BLaER1 treated with 17β-estradiol and CSF1 and Interleukin-3, amounts not matched to agents 10 nM and 100 nM (cell line): ENCODE measurements at regions not wholly inside any gene's neighbourhood (a gene's known extent, or its start where the extent isn't known, plus 50 kb on each side); places are given as distances from the start of the nearest gene placed in this dataset.

Source experiments
- H3K27ac ChIP-seq, 11 experiments: shearing (Covaris generic); formaldehyde crosslinking; 2 replicates each; pipeline ENCODE4 v1.8.1; 2022
- H3K27me3 ChIP-seq, 11 experiments: shearing (Covaris generic); formaldehyde crosslinking; 2 replicates each; pipeline ENCODE4 v1.8.1; 2022
- H3K36me3 ChIP-seq, 11 experiments: shearing (Covaris generic); formaldehyde crosslinking; 2 replicates each; pipeline ENCODE4 v1.8.1; 2022
- H3K4me1 ChIP-seq, 10 experiments: shearing (Covaris generic); formaldehyde crosslinking; 2 replicates each; pipeline ENCODE4 v1.8.1; 2022
- H3K4me2 ChIP-seq, 11 experiments: shearing (Covaris generic); formaldehyde crosslinking; 2 replicates each; pipeline ENCODE4 v1.8.1; 2022
- H3K4me3 ChIP-seq, 10 experiments: shearing (Covaris generic); formaldehyde crosslinking; 2 replicates each; pipeline ENCODE4 v1.8.1; 2022
- H3K9ac ChIP-seq, 11 experiments: shearing (Covaris generic); formaldehyde crosslinking; 2 replicates each; pipeline ENCODE4 v1.8.1; 2022
- H3K9me3 ChIP-seq, 11 experiments: shearing (Covaris generic); formaldehyde crosslinking; replicated peaks in 1 of 11; 2 replicates each; pipeline ENCODE4 v1.8.1; 2022
- H4K20me1 ChIP-seq, 11 experiments: shearing (Covaris generic); formaldehyde crosslinking; 2 replicates each; pipeline ENCODE4 v1.8.1; 2022
- Cebpa-rat ChIP-seq, 11 experiments: shearing (Covaris generic); IDR thresholded peaks; 2 replicates each; pipeline ENCODE4 v1.8.1; 2022

DNA sequence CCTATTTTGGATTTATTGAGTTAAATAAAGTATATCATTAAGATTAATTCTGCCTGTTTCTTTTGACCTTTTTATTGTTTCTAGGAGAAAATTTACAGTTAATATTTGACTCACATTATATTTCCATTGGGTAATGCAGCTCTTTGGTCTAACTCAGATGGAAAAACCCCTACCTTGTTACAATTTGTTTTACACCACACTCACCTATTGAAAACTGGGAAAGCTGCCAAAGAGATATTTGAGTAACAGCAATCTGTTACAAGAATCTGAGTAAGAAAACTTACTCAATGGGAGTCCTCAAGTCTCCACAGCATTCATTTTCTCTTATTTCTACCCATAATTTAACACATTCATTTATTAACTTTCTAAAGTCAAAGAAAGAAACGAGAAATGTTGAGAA lies 108.0 kb upstream of the TLL1 start:
- H3K9ac ChIP-seq: no peak overlapping the region
- H3K9me3 ChIP-seq: no peaks in the 10 kb centered on the region
- H3K27ac ChIP-seq: no peak overlapping the region
- no peaks in the 10 kb centered on the region; a peak in 1 of 22 replicates for H3K27me3 ChIP-seq
- no peak overlapping the region for H3K4me3 ChIP-seq
- no peaks in the 10 kb centered on the region for H3K36me3 ChIP-seq
- H3K4me1 ChIP-seq: no peaks in the 10 kb centered on the region
- TF ChIP-seq Cebpa-rat (IDR thresholded peaks at IDR 0.05): no peak
- no peaks in the 10 kb centered on the region for H4K20me1 ChIP-seq
- no peak overlapping the region for H3K4me2 ChIP-seq

DNA sequence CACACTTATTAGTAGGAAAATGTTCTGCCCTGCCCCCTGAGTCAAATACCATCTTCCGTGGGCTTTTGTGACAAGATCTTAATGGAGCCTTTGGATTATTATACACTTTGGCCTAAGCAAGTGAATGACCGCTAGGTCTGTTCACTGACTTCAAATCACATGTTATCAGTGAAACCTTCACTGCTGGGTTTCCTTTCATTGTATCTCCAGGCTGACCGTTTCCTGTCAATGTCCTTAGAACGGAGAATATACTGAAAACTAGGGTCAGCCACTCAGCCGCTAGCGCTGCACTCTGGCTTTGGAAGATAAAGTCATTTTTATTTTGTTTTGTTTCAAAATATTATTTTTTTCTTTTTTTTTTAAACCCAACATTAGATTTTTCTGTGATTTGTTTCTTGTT lies 107.0 kb upstream of the TLL1 start:
- Histone ChIP-seq H3K9ac (no peak overlapping the region), H3K4me2 (no peak overlapping the region), H3K27ac (no peak overlapping the region)

GRCh38 chr4:165766976-165767375 lies 106.1 kb upstream of the TLL1 start:
- Histone ChIP-seq H3K4me3 (no peak overlapping the region), H3K9ac (no peak overlapping the region), H3K27ac (no peak overlapping the region), H3K9me3 (no peaks in the 10 kb centered on the region), H3K4me1 (no peaks in the 10 kb centered on the region), H3K36me3 (no peaks in the 10 kb centered on the region), H4K20me1 (no peaks in the 10 kb centered on the region), H3K27me3 (no peaks in the 10 kb centered on the region), H3K4me2 (no peak overlapping the region)
- no peak for TF ChIP-seq Cebpa-rat (IDR thresholded peaks at IDR 0.05)

More for the DNA sequence above, 107.0 kb upstream of the TLL1 start:
- no peaks in the 10 kb centered on the region for H3K27me3 ChIP-seq
- no peaks in the 10 kb centered on the region for H3K36me3 ChIP-seq
- no peaks in the 10 kb centered on the region for H4K20me1 ChIP-seq
- H3K9me3 ChIP-seq: no peaks in the 10 kb centered on the region
- H3K4me1 ChIP-seq: no peaks in the 10 kb centered on the region
- H3K4me3 ChIP-seq: no peak overlapping the region
- TF ChIP-seq Cebpa-rat (IDR thresholded peaks at IDR 0.05): no peak

DNA sequence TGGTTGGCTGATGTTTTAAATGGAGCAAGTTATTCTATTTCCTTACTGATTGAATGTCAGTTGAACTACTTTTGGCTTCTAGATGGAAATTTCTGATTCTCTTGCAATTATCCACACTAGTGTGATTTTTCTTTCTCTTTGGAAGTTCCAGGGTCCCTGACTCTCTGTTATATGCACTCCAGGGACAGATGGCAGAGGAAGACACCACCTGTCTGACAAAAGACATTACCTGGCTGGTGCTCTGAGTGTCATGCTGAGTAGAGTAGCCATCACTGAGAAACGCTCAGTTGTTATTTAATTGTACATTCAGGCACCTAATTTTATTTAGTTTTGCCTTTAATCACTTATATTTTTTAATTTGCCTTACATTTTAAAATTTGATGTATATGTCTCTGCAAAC lies 105.4 kb upstream of the TLL1 start:
- H3K9me3 ChIP-seq: no peaks in the 10 kb centered on the region
- TF ChIP-seq Cebpa-rat (IDR thresholded peaks at IDR 0.05): no peak

DNA sequence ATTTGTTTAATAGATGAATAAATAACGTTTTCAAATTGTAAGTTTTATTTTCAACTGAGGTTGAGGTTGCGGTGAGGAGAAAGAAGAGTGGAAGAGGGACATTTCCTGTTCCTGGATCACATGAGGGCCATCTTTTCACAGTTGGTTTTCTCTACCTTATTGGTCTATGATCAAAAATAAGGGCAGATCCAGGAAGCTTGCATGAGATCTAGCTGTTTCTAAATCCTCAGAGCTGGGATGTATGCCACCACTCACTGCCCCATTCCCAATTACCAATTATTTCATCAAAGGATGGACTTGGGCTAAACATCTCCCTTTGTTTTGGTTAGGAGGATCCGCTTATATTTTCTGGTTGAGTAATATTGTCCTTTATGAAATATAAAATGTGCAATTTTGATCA lies 104.8 kb upstream of the TLL1 start:
- Histone ChIP-seq H3K9me3 (no peaks in the 10 kb centered on the region), H3K27me3 (no peaks in the 10 kb centered on the region), H3K4me3 (no peak overlapping the region), H3K4me2 (no peak overlapping the region), H4K20me1 (no peaks in the 10 kb centered on the region), H3K4me1 (no peaks in the 10 kb centered on the region), H3K9ac (no peak overlapping the region), H3K36me3 (no peaks in the 10 kb centered on the region), H3K27ac (no peak overlapping the region)
- no peak for TF ChIP-seq Cebpa-rat (IDR thresholded peaks at IDR 0.05)

More for the DNA sequence above, 105.4 kb upstream of the TLL1 start:
- H3K36me3 ChIP-seq: no peaks in the 10 kb centered on the region
- no peak overlapping the region for H3K4me2 ChIP-seq
- H3K9ac ChIP-seq: no peak overlapping the region
- no peaks in the 10 kb centered on the region for H3K27me3 ChIP-seq
- no peaks in the 10 kb centered on the region for H3K4me1 ChIP-seq
- H3K27ac ChIP-seq: no peak overlapping the region
- H4K20me1 ChIP-seq: no peaks in the 10 kb centered on the region
- H3K4me3 ChIP-seq: no peak overlapping the region

DNA sequence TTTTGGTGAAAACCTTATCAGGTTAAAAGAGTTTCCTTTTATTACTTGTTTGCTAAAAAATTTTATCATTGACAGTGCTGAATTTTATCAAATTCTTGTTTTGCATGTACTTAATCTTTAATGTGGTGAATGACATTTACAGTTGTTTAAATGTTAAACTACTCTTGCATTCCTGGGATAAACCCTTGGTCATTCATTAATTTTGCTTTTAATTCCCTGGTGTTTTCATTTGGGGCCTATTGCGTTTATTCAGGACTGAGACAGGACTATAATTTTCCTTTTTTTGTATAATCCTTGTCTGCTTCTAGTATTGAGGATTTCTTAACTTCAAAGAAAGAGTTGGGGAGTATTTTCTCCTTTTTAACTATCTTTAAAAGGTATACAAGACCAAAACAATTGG lies 98.7 kb upstream of the TLL1 start:
- no peak overlapping the region for H3K27ac ChIP-seq
- peaks cover 0 to 5% (median 0%) of the 10 kb centered on the region in 11 experiments; a peak in 3 of 22 replicates for H3K9me3 ChIP-seq
- no peaks in the 10 kb centered on the region for H3K4me1 ChIP-seq
- no peak overlapping the region for H3K4me2 ChIP-seq
- H3K36me3 ChIP-seq: no peaks in the 10 kb centered on the region
- no peak overlapping the region for H3K4me3 ChIP-seq
- H4K20me1 ChIP-seq: no peaks in the 10 kb centered on the region
- no peak for TF ChIP-seq Cebpa-rat (IDR thresholded peaks at IDR 0.05)
- H3K9ac ChIP-seq: no peak overlapping the region
- H3K27me3 ChIP-seq: no peaks in the 10 kb centered on the region

DNA sequence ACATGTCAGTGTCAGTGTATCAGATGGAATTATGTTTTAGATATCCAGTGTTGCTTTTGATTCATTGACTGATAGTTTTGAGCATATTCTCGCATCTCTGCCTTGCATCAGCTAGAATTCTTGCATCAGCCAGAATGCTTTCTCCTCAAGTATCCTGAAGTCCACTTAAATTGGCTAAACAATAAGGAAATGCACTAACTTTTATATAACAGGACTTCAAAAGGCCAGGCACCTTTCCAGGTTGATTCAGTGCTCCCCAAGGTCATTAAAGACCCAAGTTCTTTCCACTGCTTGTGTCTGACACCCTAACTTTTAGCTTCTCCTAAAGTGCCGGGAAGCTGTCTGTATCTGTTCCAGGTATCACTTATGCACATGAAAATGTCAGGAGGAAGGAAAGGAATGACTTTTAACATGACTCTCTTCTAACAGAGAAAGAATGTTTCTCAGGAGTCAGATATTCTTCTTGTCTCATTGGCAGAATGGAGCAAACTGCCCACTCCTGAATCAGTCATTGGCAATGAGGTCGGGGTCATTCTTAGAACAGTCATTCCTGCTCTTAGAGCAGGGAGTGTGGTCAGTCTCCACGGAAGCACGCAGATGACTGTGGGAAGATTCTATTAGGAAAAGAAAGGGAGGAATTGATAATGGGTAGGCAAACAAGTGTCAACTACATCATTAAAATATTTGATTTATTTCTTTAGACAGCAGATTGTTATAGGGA lies 92.9 kb upstream of the TLL1 start:
- TF ChIP-seq Cebpa-rat (IDR thresholded peaks at IDR 0.05): no peak
- no peaks in the 10 kb centered on the region for H3K27me3 ChIP-seq
- H3K36me3 ChIP-seq: no peaks in the 10 kb centered on the region
- no peak overlapping the region for H3K4me3 ChIP-seq
- no peaks in the 10 kb centered on the region for H3K4me1 ChIP-seq
- no peak overlapping the region for H3K27ac ChIP-seq
- no peak overlapping the region for H3K9ac ChIP-seq
- no peak overlapping the region for H3K4me2 ChIP-seq
- H4K20me1 ChIP-seq: no peaks in the 10 kb centered on the region
- peaks cover 0 to 5% (median 0%) of the 10 kb centered on the region in 11 experiments; a peak in 3 of 22 replicates for H3K9me3 ChIP-seq

- Histone ChIP-seq H3K9me3 (peaks cover 0 to 5% (median 0%) of the 10 kb centered on the region in 11 experiments; a peak in 3 of 22 replicates), H3K27ac (no peak overlapping the region), H3K36me3 (no peaks in the 10 kb centered on the region), H3K4me3 (no peak overlapping the region), H3K4me1 (no peaks in the 10 kb centered on the region), H3K9ac (no peak overlapping the region), H4K20me1 (no peaks in the 10 kb centered on the region), H3K4me2 (no peak overlapping the region), H3K27me3 (no peaks in the 10 kb centered on the region)
- TF ChIP-seq Cebpa-rat (IDR thresholded peaks at IDR 0.05): no peak
Observed at GRCh38 chr4:165780735-165781134, 92.3 kb upstream of the TLL1 start.

DNA sequence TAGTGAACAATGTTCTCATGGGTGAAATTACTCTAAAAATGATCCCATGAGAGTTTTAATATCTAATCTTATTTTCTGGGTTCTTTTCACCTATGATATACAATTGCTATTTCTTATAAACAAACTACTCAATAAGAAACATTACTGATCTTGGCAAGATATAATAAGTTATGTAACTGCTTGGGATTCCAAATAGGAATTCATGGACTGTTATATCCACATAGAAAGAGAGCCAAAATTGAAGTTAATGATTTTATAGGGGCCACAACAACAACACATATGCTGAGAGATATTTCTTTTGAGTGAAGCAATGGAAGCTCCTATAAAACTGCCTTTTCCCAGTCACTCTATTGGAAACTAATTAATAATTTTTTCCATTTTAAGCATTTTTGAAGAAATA lies 90.4 kb upstream of the TLL1 start:
- Histone ChIP-seq H3K27ac (no peak overlapping the region), H4K20me1 (no peaks in the 10 kb centered on the region), H3K4me3 (no peak overlapping the region), H3K9ac (no peak overlapping the region), H3K4me2 (no peak overlapping the region), H3K9me3 (peaks cover 0 to 1% (median 0%) of the 10 kb centered on the region in 11 experiments; a peak in 2 of 22 replicates), H3K4me1 (no peaks in the 10 kb centered on the region), H3K27me3 (no peaks in the 10 kb centered on the region), H3K36me3 (no peaks in the 10 kb centered on the region)
- TF ChIP-seq Cebpa-rat (IDR thresholded peaks at IDR 0.05): no peak

GRCh38 chr4:165783626-165784025 lies 89.4 kb upstream of the TLL1 start:
- Histone ChIP-seq H3K36me3 (no peaks in the 10 kb centered on the region), H3K9ac (no peak overlapping the region), H3K27ac (no peak overlapping the region), H3K27me3 (no peaks in the 10 kb centered on the region), H3K4me1 (no peaks in the 10 kb centered on the region), H3K4me3 (no peak overlapping the region), H4K20me1 (no peaks in the 10 kb centered on the region), H3K9me3 (no peaks in the 10 kb centered on the region), H3K4me2 (no peak overlapping the region)
- TF ChIP-seq Cebpa-rat (IDR thresholded peaks at IDR 0.05): no peak
